K562 (cell line): ENCODE measurements at regions not wholly inside any gene's neighbourhood (a gene's known extent, or its start where the extent isn't known, plus 50 kb on each side); places are given as distances from the start of the nearest gene placed in this dataset.

Experiments used
- ATAC-seq: fragments of 200-7000 bp; cut with Tn5 transposase; 3 replicates; pipeline ENCODE4 v1.9.1; 2020; ENCODE audit warnings: moderate library complexity
- BruUV-seq: library from RNA; stranded (reverse); fragments of 400-500 nt; replicated peaks from 2 replicates; lab custom pipeline; 2021; lab: Mats Ljungman, UMichigan
- CTCF ChIA-PET: fragments of 300-600 bp; formaldehyde crosslinking; extraction: SDS; loops from one replicate; lab custom pipeline; 2021; ENCODE audit warnings: low intra/inter-chr PET ratio; lab: Yijun Ruan, JAX
- POLR2A ChIA-PET: fragments of 300-600, 350-650 bp; sonication (Branson Sonifier 250); formaldehyde crosslinking; extraction: SDS; loops from one replicate; lab custom pipeline; 2021; ENCODE audit warnings: antibody characterized with exemption, inconsistent platforms; lab: Yijun Ruan, JAX
- DNase-seq, 4 experiments: peaks; one replicate each; pipeline versions ENCODE4 v3.0.0 to v3.0.0-alpha.2; 2011 to 2018; ENCODE audit warnings: low spot score in 3 of 4, mixed read lengths in 3 of 4; ENCODE audit errors: extremely low read depth in 1 of 4
- FAIRE-seq: peaks from 2 replicates; lab custom pipeline; 2011; peaks lifted over from hg19 to GRCh38; lab: Jason Lieb, UNC
- H2AFZ ChIP-seq: 2 replicates; pipeline ENCODE4 v1.6.0; 2011; ENCODE audit warnings: low read depth, low read length, control low read depth, inconsistent platforms
- H3K27ac ChIP-seq: fragments of 200-600 bp; 3 replicates; pipeline ENCODE4 v1.8.0; 2011; ENCODE audit warnings: low read depth, mild to moderate bottlenecking, control low read depth, inconsistent platforms, low read length, moderate library complexity, mixed read lengths; ENCODE audit errors: extremely low read depth
- H3K27me3 ChIP-seq, 2 experiments: fragments of 300-600 bp in 1 of 2; 2 replicates in 1 of 2; 3 replicates in 1 of 2; pipeline versions ENCODE4 v1.6.0 to v1.8.0; 2011; ENCODE audit warnings: inconsistent platforms in 2 of 2, low read length in 2 of 2, mild to moderate bottlenecking in 1 of 2, mixed read lengths in 1 of 2, moderate library complexity in 1 of 2; ENCODE audit not compliant: control insufficient read depth in 2 of 2, insufficient read depth in 2 of 2
- H3K36me3 ChIP-seq: fragments of 300-600 bp; 3 replicates; pipeline ENCODE4 v1.8.0; 2011; ENCODE audit warnings: mild to moderate bottlenecking, low read length, inconsistent platforms; ENCODE audit not compliant: control insufficient read depth, insufficient read depth
- H3K4me1 ChIP-seq, 2 experiments: fragments of 200-600 bp in 1 of 2; replicated peaks in 1 of 2; 2 replicates in 1 of 2; 3 replicates in 1 of 2; pipeline versions ENCODE4 v1.5.1 to v1.8.0; 2011; ENCODE audit warnings: inconsistent platforms in 2 of 2, low read length in 2 of 2, mild to moderate bottlenecking in 1 of 2, mixed read lengths in 1 of 2, moderate library complexity in 1 of 2; ENCODE audit not compliant: control insufficient read depth in 2 of 2, insufficient read depth in 2 of 2
- H3K4me2 ChIP-seq: 2 replicates; pipeline ENCODE4 v1.6.1; 2011; ENCODE audit warnings: low read length, control low read depth, inconsistent platforms, mixed read lengths; ENCODE audit not compliant: insufficient read depth
- H3K4me3 ChIP-seq: fragments of 200-600 bp; sonication (generic), shearing (Covaris generic); 2 replicates; pipeline ENCODE4 v1.5.1; 2016; ENCODE audit warnings: control low read depth, inconsistent platforms
- H3K79me2 ChIP-seq: fragments of 200-600 bp; 3 replicates; pipeline ENCODE4 v1.8.0; 2011; ENCODE audit warnings: low read length, inconsistent platforms; ENCODE audit not compliant: control insufficient read depth, insufficient read depth
- H3K9ac ChIP-seq, 2 experiments: 2 replicates each; pipeline versions ENCODE4 v1.6.0 to v1.6.1; 2011; ENCODE audit warnings: low read depth in 2 of 2, low read length in 2 of 2, control low read depth in 1 of 2, inconsistent platforms in 1 of 2, mild to moderate bottlenecking in 1 of 2, mixed read lengths in 1 of 2; ENCODE audit not compliant: insufficient read depth in 1 of 2
- H3K9me1 ChIP-seq: one replicate; pipeline ENCODE4 v1.6.0; 2011; ENCODE audit warnings: inconsistent platforms, mild to moderate bottlenecking, low read length, moderate library complexity; ENCODE audit not compliant: control insufficient read depth, insufficient read depth
- H3K9me3 ChIP-seq: replicated peaks from 2 replicates; pipeline ENCODE4 v1.5.1; 2011; ENCODE audit warnings: low read depth, low read length, inconsistent platforms; ENCODE audit not compliant: control insufficient read depth, insufficient read depth
- H4K20me1 ChIP-seq: replicated peaks from 2 replicates; pipeline ENCODE4 v1.6.1; 2011; ENCODE audit warnings: low read length, inconsistent platforms, mixed read lengths; ENCODE audit not compliant: control insufficient read depth, insufficient read depth
- CLOCK ChIP-seq: fragments of 250-450 bp; sonication (Bioruptor Pico); IDR thresholded peaks from 2 replicates; pipeline ENCODE4 v1.4.0; 2020; ENCODE audit warnings: mild to moderate bottlenecking, moderate library complexity, borderline replicate concordance
- DIDO1 ChIP-seq: fragments of 450-650 bp; IDR thresholded peaks from 2 replicates; pipeline ENCODE4 v1.6.1; 2016; ENCODE audit warnings: low read depth, missing biosample characterization, missing genetic modification characterization
- FOS ChIP-seq: IDR thresholded peaks from 3 replicates; pipeline ENCODE4 v1.6.1; 2011; ENCODE audit not compliant: insufficient read length; ENCODE audit errors: extremely low read depth
- NFXL1 ChIP-seq: fragments of 450-650 bp; formaldehyde crosslinking; IDR thresholded peaks from 2 replicates; pipeline ENCODE4 v1.4.0; 2021; ENCODE audit warnings: mild to moderate bottlenecking
- NFYB ChIP-seq: IDR thresholded peaks from 2 replicates; pipeline ENCODE4 v1.6.1; 2011; ENCODE audit warnings: mild to moderate bottlenecking, moderate library complexity; ENCODE audit not compliant: insufficient read length; ENCODE audit errors: extremely low read depth
- USF2 ChIP-seq: sonication (generic); formaldehyde crosslinking; IDR thresholded peaks from 2 replicates; pipeline ENCODE4 v1.5.0; 2020; ENCODE audit warnings: missing genetic modification reagents
- YBX1 ChIP-seq: fragments of 450-650 bp; IDR thresholded peaks from 2 replicates; pipeline ENCODE4 v1.7.1; 2016; ENCODE audit warnings: mild to moderate bottlenecking
- ZNF76 ChIP-seq: fragments of 250-450 bp; sonication (Bioruptor Pico); IDR thresholded peaks from 2 replicates; pipeline ENCODE4 v1.4.0; 2020; ENCODE audit warnings: mild to moderate bottlenecking, moderate library complexity, borderline replicate concordance
- WGBS: fragments of 100-300 bp; shearing (Covaris generic); methylation state at CpG from one replicate; pipeline ENCODE4 v1.1.6; 2016; ENCODE audit warnings: low coverage, mixed read lengths; ENCODE audit not compliant: insufficient coverage; ENCODE audit errors: missing lambda C conversion rate; 5-methylcytosine and 5-hydroxymethylcytosine counted together
- in situ Hi-C: fragments of 300-500 bp; cut with MboI; formaldehyde crosslinking; loops from 4 replicates; pipeline ENCODE4 v1.15.0; 2018; ENCODE audit warnings: inconsistent platforms, mixed read lengths
- intact Hi-C: fragments of 100-400 bp; cut with micrococcal nuclease; formaldehyde crosslinking; loops from 2 replicates; pipeline ENCODE4 v1.14.2; 2022
- TF ChIP-seq, protein P1 (sequence below): fragments of 250-450 bp; sonication (Bioruptor Pico); IDR thresholded peaks from 2 replicates; pipeline ENCODE4 v1.5.0; 2021; ENCODE audit warnings: mild to moderate bottlenecking, moderate library complexity
- TF ChIP-seq, protein P2 (sequence below): fragments of 450-650 bp; IDR thresholded peaks from 2 replicates; pipeline ENCODE4 v1.7.1; 2018; ENCODE audit warnings: mild to moderate bottlenecking, low read depth; ENCODE audit not compliant: partially characterized antibody

DNA sequence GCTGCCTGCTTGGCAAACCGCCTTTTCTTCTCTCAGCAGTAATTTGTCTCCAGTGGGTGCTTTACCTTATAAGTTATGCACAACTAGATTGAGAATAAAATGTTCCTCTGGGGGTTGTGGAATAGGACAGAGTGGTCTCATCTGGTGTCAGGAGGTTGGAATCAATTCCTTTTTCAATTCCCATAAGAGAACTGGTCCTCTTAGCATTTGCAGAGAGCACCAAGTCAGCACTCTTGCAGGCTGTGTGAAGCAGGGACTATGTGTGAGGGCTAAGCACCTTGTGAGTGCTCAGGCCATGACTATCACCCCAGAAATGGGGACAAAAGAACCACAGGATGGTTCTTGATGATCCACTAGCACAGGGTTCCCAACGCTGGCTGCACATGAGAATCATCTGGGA is 163.6 kb upstream of the UMPS start:
- POLR2A ChIA-PET: no interaction called here
- H2AFZ ChIP-seq: no peak overlapping the region
- H3K27ac ChIP-seq: no peak overlapping the region
- FAIRE-seq (no peak), ATAC-seq (no peak), DNase-seq (no peak)
- no peaks in the 10 kb centered on the region for H3K79me2 ChIP-seq
- no peaks in the 10 kb centered on the region for H3K9me1 ChIP-seq
- peaks cover 0 to 4% of the 10 kb centered on the region in 2 experiments; a peak in 1 of 5 replicates for H3K27me3 ChIP-seq
- H3K4me1 ChIP-seq: peaks cover 0 to 5% of the 10 kb centered on the region in 2 experiments; a peak in 3 of 5 replicates
- H3K4me2 ChIP-seq: no peak overlapping the region
- H3K4me3 ChIP-seq: no peak overlapping the region
- no peaks in the 10 kb centered on the region for H4K20me1 ChIP-seq
- in situ Hi-C loops (no loop called here), intact Hi-C loops (loop anchor here (2.0 to 5.0 kb wide), 2 partner anchors 74 to 336 kb away; no protein-coding TSS in a partner anchor)
- H3K9me3 ChIP-seq: no peaks in the 10 kb centered on the region
- 21% methylated on average over 2 of the region's 2 CpGs for WGBS
- no peak overlapping the region for H3K9ac ChIP-seq
- no TSS peak for BruUV-seq
- CTCF ChIA-PET: interaction anchor here (1.1 kb wide), 1 partner anchor 122 kb away, joined by 4 read pairs; no protein-coding TSS in a partner anchor
- H3K36me3 ChIP-seq: no peaks in the 10 kb centered on the region
- TF ChIP-seq NFXL1 (CRISPR knock-in tag) (no peak), CLOCK (CRISPR knock-in tag) (no peak), ZNF76 (CRISPR knock-in tag) (no peak), YBX1 (no peak), FOS (no peak), NFYB (no peak), DIDO1 (tag) (no peak), USF2 (CRISPR knock-in tag) (no peak)
- TF ChIP-seq, protein P1, sequence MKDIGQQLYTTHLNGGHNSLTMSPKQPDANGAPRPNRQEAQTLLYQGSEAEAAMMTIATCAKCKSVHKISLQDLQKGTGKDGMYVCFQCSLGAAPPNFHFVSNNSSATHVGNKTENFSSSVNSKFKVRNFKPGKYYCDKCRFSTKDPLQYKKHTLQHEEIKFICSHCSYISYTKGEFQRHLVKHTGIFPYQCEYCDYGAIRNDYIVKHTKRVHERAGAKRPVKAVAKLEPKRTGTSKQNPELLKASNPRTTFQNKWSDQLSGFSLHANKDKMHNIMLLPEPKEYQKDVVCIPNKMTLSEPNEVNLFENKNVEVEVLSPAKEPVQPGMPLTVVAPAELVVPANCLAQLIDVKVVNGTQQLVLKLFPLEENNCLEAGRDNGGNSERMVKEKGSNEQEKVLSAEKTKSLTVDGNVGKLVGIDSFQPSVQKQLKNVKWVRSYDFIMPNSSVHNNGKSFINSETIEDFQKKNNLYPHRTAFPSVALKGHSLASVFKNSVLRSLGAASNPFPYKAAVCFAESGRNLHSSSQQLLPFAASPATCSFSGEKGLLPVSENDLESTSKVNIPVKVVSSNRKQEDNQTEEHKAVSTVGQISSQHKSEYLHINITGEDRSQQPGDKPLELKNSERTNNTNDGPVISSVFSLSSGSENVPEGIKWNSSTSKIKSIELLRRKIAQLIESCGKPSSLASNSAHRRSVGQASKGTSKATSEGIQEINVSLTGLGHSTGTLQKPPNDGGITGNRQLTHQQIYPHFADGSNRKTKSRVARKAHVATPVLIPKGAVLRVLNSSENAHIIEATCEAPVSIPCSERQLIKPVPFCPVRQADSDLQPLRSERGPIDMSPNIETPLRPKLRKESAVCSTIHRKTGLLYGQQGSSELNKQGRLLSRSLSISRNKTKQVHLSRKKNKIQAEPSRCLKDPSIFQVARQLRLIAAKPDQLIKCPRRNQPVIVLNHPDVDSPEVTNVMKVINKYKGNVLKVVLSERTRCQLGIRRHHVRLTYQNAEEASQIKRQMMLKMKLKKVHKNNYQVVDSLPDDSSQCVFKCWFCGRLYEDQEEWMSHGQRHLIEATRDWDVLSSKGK (CRISPR knock-in tag): no peak
- TF ChIP-seq, protein P2, sequence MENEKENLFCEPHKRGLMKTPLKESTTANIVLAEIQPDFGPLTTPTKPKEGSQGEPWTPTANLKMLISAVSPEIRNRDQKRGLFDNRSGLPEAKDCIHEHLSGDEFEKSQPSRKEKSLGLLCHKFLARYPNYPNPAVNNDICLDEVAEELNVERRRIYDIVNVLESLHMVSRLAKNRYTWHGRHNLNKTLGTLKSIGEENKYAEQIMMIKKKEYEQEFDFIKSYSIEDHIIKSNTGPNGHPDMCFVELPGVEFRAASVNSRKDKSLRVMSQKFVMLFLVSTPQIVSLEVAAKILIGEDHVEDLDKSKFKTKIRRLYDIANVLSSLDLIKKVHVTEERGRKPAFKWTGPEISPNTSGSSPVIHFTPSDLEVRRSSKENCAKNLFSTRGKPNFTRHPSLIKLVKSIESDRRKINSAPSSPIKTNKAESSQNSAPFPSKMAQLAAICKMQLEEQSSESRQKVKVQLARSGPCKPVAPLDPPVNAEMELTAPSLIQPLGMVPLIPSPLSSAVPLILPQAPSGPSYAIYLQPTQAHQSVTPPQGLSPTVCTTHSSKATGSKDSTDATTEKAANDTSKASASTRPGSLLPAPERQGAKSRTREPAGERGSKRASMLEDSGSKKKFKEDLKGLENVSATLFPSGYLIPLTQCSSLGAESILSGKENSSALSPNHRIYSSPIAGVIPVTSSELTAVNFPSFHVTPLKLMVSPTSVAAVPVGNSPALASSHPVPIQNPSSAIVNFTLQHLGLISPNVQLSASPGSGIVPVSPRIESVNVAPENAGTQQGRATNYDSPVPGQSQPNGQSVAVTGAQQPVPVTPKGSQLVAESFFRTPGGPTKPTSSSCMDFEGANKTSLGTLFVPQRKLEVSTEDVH: no peak
